Sigmoid colon (tissue), 4 donors: ENCODE measurements at regions not wholly inside any gene's neighbourhood (a gene's known extent, or its start where the extent isn't known, plus 50 kb on each side); places are given as distances from the start of the nearest gene placed in this dataset.

Experiments used
- EP300 ChIP-seq, 4 donors: sonication (generic); formaldehyde crosslinking; IDR thresholded peaks; one replicate each; pipeline ENCODE4 v1.6.1; 2017; ENCODE audit warnings: antibody characterized with exemption in 4 of 4
- POLR2A ChIP-seq, 2 donors: fragments of 450-650 bp; IDR thresholded peaks; one replicate each; pipeline ENCODE4 v1.6.1; 2016; ENCODE audit warnings: antibody characterized with exemption in 2 of 2, mild to moderate bottlenecking in 2 of 2, moderate library complexity in 2 of 2
- TF ChIP-seq, protein P1 (sequence below), 4 experiments: fragments of 450-650 bp in 3 of 4; fragments of 200-600 bp in 1 of 4; IDR thresholded peaks; one replicate each; pipeline ENCODE4 v1.5.1; 2016 to 2019; ENCODE audit warnings: antibody characterized with exemption in 4 of 4, mild to moderate bottlenecking in 3 of 4, moderate library complexity in 2 of 4

- TF ChIP-seq, protein P1, sequence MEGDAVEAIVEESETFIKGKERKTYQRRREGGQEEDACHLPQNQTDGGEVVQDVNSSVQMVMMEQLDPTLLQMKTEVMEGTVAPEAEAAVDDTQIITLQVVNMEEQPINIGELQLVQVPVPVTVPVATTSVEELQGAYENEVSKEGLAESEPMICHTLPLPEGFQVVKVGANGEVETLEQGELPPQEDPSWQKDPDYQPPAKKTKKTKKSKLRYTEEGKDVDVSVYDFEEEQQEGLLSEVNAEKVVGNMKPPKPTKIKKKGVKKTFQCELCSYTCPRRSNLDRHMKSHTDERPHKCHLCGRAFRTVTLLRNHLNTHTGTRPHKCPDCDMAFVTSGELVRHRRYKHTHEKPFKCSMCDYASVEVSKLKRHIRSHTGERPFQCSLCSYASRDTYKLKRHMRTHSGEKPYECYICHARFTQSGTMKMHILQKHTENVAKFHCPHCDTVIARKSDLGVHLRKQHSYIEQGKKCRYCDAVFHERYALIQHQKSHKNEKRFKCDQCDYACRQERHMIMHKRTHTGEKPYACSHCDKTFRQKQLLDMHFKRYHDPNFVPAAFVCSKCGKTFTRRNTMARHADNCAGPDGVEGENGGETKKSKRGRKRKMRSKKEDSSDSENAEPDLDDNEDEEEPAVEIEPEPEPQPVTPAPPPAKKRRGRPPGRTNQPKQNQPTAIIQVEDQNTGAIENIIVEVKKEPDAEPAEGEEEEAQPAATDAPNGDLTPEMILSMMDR (IDR thresholded peaks at IDR 0.05) = no peak
- TF ChIP-seq POLR2A (IDR thresholded peaks at IDR 0.05) = no peak
- TF ChIP-seq EP300 (IDR thresholded peaks at IDR 0.05) = no peak
These were observed 59.2 kb downstream of the FAM47A start for GRCh38 chrX:34072906-34073305.
